ENCODE measurements at regions not wholly inside any gene's neighbourhood (a gene's known extent, or its start where the extent isn't known, plus 50 kb on each side); places are given as distances from the start of the nearest gene placed in this dataset.

DNA sequence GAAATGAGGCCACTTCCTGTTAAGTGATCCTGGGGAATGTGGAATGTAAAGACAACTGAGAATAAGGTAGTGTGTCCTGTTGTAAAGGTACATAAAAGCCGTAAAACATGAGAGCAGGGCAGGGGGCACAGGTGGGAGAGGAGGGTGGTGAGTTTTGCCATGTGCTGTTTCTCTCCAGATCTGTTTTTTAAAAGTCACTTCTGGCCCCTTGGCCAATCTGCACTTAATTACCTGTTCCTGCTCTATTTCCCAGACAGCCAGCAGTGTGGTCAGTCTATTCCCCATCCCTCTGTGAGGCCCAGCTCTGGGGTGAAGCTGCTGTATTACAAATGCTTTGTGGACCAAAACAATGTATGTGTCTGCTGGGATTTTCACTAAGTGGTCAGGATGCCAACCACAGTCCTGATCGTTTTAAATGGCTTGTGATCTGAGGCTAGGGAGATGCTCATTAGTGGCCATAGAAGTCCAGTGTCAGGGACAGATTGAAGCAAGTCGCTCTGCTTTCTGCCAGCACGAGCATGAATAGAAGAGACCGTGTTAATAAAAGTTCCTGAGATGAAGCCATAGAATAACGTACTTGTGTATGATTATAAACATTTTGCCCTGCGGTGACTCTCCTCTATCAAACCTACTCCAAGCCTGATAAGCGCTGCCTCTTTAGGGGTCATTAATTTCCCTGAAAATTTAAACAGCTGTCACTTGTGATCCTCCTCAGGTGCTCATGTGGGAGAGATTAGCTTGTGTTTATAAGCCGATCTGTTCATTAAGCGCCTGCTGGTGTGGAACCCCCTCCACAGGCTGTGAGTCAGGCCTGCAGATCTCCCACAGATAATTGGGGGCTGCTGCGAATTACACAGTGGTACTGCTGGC, 111.8 kb upstream of the CENPW start (continued):
- TF ChIP-seq, protein P1, sequence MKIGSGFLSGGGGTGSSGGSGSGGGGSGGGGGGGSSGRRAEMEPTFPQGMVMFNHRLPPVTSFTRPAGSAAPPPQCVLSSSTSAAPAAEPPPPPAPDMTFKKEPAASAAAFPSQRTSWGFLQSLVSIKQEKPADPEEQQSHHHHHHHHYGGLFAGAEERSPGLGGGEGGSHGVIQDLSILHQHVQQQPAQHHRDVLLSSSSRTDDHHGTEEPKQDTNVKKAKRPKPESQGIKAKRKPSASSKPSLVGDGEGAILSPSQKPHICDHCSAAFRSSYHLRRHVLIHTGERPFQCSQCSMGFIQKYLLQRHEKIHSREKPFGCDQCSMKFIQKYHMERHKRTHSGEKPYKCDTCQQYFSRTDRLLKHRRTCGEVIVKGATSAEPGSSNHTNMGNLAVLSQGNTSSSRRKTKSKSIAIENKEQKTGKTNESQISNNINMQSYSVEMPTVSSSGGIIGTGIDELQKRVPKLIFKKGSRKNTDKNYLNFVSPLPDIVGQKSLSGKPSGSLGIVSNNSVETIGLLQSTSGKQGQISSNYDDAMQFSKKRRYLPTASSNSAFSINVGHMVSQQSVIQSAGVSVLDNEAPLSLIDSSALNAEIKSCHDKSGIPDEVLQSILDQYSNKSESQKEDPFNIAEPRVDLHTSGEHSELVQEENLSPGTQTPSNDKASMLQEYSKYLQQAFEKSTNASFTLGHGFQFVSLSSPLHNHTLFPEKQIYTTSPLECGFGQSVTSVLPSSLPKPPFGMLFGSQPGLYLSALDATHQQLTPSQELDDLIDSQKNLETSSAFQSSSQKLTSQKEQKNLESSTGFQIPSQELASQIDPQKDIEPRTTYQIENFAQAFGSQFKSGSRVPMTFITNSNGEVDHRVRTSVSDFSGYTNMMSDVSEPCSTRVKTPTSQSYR (CRISPR knock-in tag; IDR thresholded peaks at IDR 0.05), result no peak
- TF ChIP-seq CREB1 (CRISPR knock-in tag; IDR thresholded peaks at IDR 0.05), result no peak
- no peak for TF ChIP-seq ZNF416 (CRISPR knock-in tag; IDR thresholded peaks at IDR 0.05)
- TF ChIP-seq CREM (CRISPR knock-in tag; IDR thresholded peaks at IDR 0.05), result no peak
- TF ChIP-seq, protein P2, sequence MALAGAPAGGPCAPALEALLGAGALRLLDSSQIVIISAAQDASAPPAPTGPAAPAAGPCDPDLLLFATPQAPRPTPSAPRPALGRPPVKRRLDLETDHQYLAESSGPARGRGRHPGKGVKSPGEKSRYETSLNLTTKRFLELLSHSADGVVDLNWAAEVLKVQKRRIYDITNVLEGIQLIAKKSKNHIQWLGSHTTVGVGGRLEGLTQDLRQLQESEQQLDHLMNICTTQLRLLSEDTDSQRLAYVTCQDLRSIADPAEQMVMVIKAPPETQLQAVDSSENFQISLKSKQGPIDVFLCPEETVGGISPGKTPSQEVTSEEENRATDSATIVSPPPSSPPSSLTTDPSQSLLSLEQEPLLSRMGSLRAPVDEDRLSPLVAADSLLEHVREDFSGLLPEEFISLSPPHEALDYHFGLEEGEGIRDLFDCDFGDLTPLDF (CRISPR knock-in tag; IDR thresholded peaks at IDR 0.05), result no peak

DNA sequence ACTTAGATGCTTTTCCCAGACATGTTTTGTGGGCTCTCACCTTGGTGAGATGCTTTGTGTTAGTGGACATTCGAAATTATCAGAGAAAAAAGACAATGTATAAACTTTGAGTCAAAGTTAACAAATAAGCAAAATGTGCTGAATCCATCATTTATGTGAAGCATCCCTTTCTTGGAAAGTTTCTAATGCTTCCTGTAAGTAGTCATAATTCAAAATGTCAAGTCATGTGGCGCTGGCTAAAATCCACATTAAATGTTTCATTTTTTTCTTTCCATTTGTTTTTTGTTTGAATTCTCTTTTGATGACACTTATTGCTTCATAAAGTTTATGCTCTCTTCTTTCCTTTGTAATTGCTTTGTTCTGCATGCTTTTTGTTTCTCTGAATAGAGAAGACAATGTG, 107.2 kb upstream of the CENPW start:
- CTCF ChIA-PET, result no interaction called here
- Mint-ChIP-seq H3K36me3 (no peaks in the 10 kb centered on the region), H3K4me1 (peaks cover 6% of the 10 kb centered on the region), H3K4me3 (no peak overlapping the region), H3K27ac (no peak overlapping the region), H3K27me3 (ENCODE audit: low read depth) (no peaks in the 10 kb centered on the region), H3K9me3 (peaks cover 8% of the 10 kb centered on the region; the same call in 1 of the 2 replicates)
- no peak for DNase-seq (ENCODE audit: low spot score)
- no peak for TF ChIP-seq ZBTB21 (CRISPR knock-in tag; IDR thresholded peaks at IDR 0.05; ENCODE audit: borderline replicate concordance)
- TF ChIP-seq, protein P3, sequence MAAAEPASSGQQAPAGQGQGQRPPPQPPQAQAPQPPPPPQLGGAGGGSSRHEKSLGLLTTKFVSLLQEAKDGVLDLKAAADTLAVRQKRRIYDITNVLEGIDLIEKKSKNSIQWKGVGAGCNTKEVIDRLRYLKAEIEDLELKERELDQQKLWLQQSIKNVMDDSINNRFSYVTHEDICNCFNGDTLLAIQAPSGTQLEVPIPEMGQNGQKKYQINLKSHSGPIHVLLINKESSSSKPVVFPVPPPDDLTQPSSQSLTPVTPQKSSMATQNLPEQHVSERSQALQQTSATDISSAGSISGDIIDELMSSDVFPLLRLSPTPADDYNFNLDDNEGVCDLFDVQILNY (CRISPR knock-in tag; IDR thresholded peaks at IDR 0.05), result no peak
- TF ChIP-seq NFATC4 (CRISPR knock-in tag; IDR thresholded peaks at IDR 0.05), result no peak
- ATAC-seq, result no peak
- POLR2A ChIA-PET, result no interaction called here

DNA sequence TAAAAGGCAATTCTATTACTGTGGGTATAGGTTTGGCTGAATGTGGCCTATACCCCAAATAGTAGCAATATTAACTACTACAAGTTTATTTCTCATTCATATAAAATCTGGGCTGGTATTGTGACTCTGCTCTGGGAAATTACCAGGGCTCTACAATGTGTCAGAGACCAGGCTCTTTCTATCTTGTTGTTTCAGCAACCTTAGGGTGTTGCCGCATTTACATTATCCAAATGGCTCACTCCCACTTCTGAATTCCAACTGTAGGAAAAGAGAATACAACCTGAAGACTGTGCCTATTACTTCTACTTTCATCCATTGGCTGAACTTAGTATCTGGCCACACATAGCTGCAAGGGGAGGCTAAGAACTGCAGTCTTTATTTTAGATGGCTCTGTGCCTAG, 106.7 kb upstream of the CENPW start:
- peaks cover under 1% of the 10 kb centered on the region for H3K4me1 Mint-ChIP-seq
- DNase-seq (ENCODE audit: low spot score), result no peak
- TF ChIP-seq, protein P4, sequence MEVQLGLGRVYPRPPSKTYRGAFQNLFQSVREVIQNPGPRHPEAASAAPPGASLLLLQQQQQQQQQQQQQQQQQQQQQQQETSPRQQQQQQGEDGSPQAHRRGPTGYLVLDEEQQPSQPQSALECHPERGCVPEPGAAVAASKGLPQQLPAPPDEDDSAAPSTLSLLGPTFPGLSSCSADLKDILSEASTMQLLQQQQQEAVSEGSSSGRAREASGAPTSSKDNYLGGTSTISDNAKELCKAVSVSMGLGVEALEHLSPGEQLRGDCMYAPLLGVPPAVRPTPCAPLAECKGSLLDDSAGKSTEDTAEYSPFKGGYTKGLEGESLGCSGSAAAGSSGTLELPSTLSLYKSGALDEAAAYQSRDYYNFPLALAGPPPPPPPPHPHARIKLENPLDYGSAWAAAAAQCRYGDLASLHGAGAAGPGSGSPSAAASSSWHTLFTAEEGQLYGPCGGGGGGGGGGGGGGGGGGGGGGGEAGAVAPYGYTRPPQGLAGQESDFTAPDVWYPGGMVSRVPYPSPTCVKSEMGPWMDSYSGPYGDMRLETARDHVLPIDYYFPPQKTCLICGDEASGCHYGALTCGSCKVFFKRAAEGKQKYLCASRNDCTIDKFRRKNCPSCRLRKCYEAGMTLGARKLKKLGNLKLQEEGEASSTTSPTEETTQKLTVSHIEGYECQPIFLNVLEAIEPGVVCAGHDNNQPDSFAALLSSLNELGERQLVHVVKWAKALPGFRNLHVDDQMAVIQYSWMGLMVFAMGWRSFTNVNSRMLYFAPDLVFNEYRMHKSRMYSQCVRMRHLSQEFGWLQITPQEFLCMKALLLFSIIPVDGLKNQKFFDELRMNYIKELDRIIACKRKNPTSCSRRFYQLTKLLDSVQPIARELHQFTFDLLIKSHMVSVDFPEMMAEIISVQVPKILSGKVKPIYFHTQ (CRISPR knock-in tag; IDR thresholded peaks at IDR 0.05), result no peak
- no peak for TF ChIP-seq ZNF121 (CRISPR knock-in tag; IDR thresholded peaks at IDR 0.05)
- TF ChIP-seq SMAD3 (CRISPR knock-in tag; IDR thresholded peaks at IDR 0.05; ENCODE audit: borderline replicate concordance), result no peak
- TF ChIP-seq, protein P5, sequence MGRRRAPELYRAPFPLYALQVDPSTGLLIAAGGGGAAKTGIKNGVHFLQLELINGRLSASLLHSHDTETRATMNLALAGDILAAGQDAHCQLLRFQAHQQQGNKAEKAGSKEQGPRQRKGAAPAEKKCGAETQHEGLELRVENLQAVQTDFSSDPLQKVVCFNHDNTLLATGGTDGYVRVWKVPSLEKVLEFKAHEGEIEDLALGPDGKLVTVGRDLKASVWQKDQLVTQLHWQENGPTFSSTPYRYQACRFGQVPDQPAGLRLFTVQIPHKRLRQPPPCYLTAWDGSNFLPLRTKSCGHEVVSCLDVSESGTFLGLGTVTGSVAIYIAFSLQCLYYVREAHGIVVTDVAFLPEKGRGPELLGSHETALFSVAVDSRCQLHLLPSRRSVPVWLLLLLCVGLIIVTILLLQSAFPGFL (CRISPR knock-in tag; IDR thresholded peaks at IDR 0.05; ENCODE audit: borderline replicate concordance), result no peak
- TF ChIP-seq, protein P6, sequence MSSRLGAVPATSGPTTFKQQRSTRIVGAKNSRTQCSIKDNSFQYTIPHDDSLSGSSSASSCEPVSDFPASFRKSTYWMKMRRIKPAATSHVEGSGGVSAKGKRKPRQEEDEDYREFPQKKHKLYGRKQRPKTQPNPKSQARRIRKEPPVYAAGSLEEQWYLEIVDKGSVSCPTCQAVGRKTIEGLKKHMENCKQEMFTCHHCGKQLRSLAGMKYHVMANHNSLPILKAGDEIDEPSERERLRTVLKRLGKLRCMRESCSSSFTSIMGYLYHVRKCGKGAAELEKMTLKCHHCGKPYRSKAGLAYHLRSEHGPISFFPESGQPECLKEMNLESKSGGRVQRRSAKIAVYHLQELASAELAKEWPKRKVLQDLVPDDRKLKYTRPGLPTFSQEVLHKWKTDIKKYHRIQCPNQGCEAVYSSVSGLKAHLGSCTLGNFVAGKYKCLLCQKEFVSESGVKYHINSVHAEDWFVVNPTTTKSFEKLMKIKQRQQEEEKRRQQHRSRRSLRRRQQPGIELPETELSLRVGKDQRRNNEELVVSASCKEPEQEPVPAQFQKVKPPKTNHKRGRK (CRISPR knock-in tag; IDR thresholded peaks at IDR 0.05; ENCODE audit: borderline replicate concordance), result no peak
- TF ChIP-seq CREB1 (CRISPR knock-in tag; IDR thresholded peaks at IDR 0.05), result no peak
- no peak for TF ChIP-seq RORB (CRISPR knock-in tag; IDR thresholded peaks at IDR 0.05)
- no peak for TF ChIP-seq MXD4 (CRISPR knock-in tag; IDR thresholded peaks at IDR 0.05; ENCODE audit: borderline replicate concordance)
- TF ChIP-seq SP1 (CRISPR knock-in tag; conservative IDR thresholded peaks at IDR 0.05), result no peak
- TF ChIP-seq ELF4 (CRISPR knock-in tag; IDR thresholded peaks at IDR 0.05; ENCODE audit: low read depth), result no peak
- no peak for TF ChIP-seq SMAD4 (CRISPR knock-in tag; IDR thresholded peaks at IDR 0.05)
- TF ChIP-seq HMGA2 (CRISPR knock-in tag; IDR thresholded peaks at IDR 0.05), result no peak
- no peak for ATAC-seq
- H3K4me3 Mint-ChIP-seq, result no peak overlapping the region
- H3K9me3 Mint-ChIP-seq, result peaks cover 8% of the 10 kb centered on the region; the same call in 1 of the 2 replicates
- CTCF ChIA-PET, result no interaction called here
- H3K27me3 Mint-ChIP-seq (ENCODE audit: low read depth), result no peaks in the 10 kb centered on the region
- no peaks in the 10 kb centered on the region for H3K36me3 Mint-ChIP-seq
- peak overlapping the region; percentile 3; the same call in 1 of the 2 replicates for H3K27ac Mint-ChIP-seq
- POLR2A ChIA-PET, result no interaction called here

All from WTC11 (cell line).